GDM1 (cell line): ENCODE measurements at regions not wholly inside any gene's neighbourhood (a gene's known extent, or its start where the extent isn't known, plus 50 kb on each side); places are given as distances from the start of the nearest gene placed in this dataset.
"Not testable (repeated sequence)": the region's sequence is repeated elsewhere in the genome, so short reads cannot be mapped to it uniquely, and the experiment has no call there.

Experiments
- DNase-seq: peaks from one replicate; lab custom pipeline; 2025; lab: John Stamatoyannopoulos, UW

- no peak for DNase-seq
Observed at GRCh38 chr9:1115370-1115769, 65.2 kb downstream of the DMRT2 start.

GRCh38 chr9:1117439-1117838, 67.3 kb downstream of the DMRT2 start:
- no peak for DNase-seq

DNA sequence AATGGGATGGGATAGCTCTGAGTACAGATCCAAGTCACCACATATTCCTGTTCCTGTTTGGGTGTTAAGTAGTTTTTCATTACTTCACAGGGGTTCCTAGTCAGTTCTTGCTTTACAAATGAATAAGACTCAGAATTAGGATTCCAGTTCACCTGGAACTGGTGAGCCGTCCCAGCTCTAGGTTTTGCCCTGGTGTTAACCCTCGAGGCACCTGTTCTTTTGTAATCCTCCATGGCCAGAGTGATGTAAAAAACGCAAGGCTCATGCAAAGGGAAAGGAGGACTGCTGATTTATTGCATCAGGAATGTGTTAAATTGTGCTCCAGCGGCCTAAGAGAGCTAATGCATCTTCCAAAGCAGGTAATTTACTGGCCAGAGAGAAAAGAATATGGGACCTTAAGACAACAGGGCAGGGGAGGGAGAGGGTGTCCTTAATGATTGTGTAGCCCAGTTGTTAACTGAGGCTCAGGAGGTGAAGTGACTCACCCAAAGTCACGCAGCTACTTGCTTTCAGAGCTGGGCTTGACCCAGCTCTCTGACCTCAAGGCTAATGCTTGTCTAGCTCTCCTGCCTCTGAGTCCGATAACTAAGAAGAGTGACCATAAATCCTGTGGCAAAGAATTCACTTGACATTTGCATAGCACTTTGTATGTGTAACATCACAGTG, 70.5 kb downstream of the DMRT2 start:
- DNase-seq = no peak

DNA sequence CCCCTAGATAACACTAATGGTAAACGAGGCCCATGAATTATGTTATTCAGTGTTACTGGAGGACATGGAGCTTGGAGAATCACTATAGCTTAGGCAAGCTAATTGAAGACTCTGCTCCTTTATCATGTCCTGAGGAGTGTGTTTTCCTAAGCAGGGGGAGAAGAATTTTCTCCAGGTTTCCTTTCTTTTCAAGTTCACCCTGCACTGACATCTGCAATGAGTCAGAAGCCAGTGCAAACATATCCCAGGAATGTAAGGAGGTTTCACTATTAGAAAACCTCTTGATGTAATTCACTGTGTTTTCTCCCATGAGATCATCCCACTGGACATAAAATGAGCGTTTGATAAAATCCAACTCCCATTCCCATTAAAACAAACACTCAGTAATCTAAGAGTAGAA, 75.6 kb downstream of the DMRT2 start:
- no peak for DNase-seq

GRCh38 chr9:1128046-1128445, 77.9 kb downstream of the DMRT2 start:
- DNase-seq = no peak

GRCh38 chr9:1129382-1129781, 79.2 kb downstream of the DMRT2 start:
- no peak for DNase-seq

GRCh38 chr9:1140057-1140456, 89.9 kb downstream of the DMRT2 start:
- DNase-seq = no peak

GRCh38 chr9:1151691-1152090, 101.5 kb downstream of the DMRT2 start:
- no peak for DNase-seq

DNA sequence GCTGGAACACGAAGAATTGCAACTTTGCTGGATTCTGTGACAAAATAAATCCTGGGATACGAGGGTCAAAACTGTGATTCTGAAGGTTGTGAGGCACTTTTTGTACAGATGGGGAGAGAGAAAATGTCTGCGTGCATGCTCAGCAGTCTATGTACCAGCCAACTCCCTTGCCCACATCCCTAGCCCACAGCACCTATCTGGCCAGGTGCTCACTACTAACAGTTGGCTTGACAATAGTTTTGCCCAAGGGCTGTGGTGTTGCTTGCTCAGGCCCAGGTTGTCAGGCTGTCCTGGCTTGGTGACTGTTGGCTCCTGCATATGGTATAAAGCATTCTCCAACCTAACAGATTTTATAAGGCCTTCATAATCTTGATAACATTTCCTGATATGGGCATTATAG, 102.0 kb downstream of the DMRT2 start:
- no peak for DNase-seq

DNA sequence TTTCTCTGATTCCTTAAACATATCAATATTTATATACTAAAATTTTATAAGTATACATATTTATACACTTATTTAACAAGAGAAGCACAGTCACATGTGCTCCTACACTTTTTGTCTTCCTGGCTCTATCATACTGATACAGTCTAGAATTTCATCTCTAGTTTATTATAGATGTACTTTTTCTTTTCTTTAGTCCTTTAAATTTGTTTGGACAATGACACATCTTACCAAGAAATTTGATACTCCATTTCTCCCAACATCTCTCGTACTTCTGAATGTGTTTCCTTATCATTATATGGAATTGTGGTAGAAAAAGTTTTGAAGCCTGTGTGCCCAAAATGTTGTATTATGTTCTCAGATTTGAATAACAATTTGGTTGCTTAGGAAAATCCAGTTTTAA, 104.6 kb downstream of the DMRT2 start:
- DNase-seq = no peak

DNA sequence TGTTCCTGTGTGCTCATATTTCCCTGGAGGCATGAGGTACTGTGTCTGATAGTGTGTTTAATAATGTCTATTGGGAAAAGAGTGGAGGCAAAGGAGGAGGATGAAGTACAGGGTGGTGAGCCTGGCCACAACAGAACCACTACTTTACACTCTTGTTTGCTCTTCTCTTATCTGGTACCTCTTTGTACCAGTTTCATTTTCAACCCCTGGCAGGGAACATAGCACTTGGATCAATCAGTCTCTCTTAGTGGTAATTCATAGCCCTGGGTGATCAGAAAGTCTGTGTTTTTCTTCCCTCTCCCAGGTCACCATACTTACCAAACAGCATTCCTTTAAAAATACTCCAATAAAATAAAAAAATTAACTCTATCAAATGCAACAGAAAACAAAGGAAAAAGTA, 105.4 kb downstream of the DMRT2 start:
- no peak for DNase-seq

- DNase-seq = no peak
Observed at GRCh38 chr9:1156794-1157550, 106.8 kb downstream of the DMRT2 start.

DNA sequence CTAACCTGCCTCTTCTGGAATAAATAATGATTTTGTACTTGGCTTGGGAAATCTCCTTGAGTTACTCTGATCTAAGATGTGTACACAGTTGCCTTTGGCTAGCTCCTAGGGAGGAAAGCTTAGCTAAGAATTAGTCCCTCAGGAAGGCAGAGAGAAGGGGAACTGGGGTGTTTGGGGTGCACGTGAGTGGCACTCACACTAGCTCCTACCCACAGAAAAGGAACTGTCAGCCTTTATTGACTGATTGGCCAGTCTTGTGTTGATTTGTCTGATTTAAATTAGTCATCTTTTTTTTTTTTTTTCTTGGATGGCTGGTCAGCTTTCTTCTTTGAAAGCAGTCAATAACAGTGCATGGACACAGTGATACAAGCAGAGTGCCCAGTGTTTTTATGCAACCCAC, 107.7 kb downstream of the DMRT2 start:
- no peak for DNase-seq

- DNase-seq = no peak
Observed at GRCh38 chr9:1170918-1171317, 120.8 kb downstream of the DMRT2 start.

DNA sequence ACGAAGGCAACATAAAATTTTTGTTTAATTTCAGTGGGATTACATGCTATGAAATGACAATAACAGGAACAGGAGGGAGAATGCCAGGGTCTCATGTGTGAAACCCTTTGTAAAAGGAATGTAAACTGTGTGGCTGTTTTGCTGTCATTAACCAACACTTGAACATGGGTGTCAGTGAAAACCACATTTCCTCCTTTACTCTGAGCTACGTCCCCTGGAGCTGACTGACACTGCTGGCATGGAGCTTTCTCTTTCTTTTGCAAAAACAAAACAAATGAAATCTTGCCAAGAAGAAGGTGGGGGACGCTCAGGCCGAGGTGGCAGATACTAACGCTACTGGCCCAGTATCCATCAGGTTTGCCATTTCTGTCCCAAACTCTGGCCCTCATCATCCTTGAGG, 121.4 kb downstream of the DMRT2 start:
- DNase-seq = no peak

DNA sequence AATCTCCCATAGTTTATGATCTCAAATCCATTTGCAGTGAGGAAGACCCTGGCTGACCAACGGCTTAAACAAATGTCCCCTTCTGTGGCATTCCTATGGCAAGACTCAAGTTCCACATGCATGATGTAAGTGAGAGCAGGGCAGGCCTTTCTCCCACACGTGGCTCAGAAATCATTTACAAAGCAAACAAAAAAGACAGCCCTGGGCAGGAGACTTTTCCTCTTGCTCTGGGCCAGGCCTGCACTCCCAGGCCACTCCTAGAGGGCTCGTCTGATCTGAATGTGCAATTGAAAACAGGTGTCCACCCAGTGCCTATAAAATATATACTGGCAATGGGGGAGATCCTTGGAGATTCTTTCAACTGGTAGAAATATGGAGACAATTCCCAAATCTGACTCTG, 123.1 kb downstream of the DMRT2 start:
- DNase-seq = no peak

GRCh38 chr9:1173993-1174392, 123.8 kb downstream of the DMRT2 start:
- DNase-seq = no peak

GRCh38 chr9:1179366-1179765, 129.2 kb downstream of the DMRT2 start:
- DNase-seq = no peak

GRCh38 chr9:1184146-1184545, 134.0 kb downstream of the DMRT2 start:
- no peak for DNase-seq

DNA sequence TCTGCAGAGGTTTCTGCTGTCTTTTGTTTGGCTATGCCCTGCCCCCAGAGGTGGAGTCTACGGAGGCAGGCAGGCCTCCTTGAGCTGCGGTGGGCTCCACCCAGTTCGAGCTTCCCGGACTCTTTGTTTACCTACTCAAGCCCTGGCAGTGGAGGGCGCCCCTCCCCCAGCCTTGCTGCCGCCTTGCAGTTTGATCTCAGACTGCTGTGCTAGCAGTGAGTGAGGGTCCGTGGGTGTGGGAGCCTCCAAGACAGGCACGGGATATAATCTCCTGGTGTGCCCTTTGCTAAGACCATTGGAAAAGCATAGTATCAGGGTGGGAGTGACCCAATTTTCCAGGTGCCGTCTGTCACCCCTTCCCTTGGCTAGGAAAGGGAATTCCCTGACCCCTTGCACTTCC, 137.0 kb downstream of the DMRT2 start:
- DNase-seq = not testable (repeated sequence)

- not testable (repeated sequence) for DNase-seq
Observed at GRCh38 chr9:1195636-1196035, 145.5 kb downstream of the DMRT2 start.

GRCh38 chr9:1198085-1198484, 147.9 kb downstream of the DMRT2 start:
- DNase-seq = no peak

- DNase-seq = no peak
Observed at GRCh38 chr9:1200847-1201251, 150.7 kb downstream of the DMRT2 start.

- DNase-seq = no peak
Observed at GRCh38 chr9:1201262-1201661, 151.1 kb downstream of the DMRT2 start.
